ENCODE measurements at regions not wholly inside any gene's neighbourhood (a gene's known extent, or its start where the extent isn't known, plus 50 kb on each side); places are given as distances from the start of the nearest gene placed in this dataset.
A peak's percentile ranks its signal among the peaks of the same experiment; 100 is the strongest.

DNA sequence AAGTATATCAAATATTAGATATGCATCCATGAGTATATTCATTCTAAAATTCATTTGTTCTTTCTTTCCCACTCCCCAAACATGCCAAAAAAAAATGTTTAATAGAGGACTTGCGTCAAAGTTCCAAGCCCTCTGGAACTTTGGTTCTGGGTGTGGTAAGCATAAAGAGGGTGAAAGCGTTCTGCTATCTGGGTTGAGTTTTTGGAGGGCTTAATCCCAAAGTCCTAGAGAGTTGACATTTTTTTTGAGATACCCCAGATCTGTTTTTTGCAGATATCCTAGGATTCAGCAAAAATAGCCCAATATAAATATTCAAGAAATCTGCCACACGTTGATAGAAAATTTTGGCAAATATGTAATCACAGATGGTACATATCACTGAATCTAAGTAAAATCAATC, 424.3 kb upstream of the CBLB start:
- DNase-seq: no peak

DNA sequence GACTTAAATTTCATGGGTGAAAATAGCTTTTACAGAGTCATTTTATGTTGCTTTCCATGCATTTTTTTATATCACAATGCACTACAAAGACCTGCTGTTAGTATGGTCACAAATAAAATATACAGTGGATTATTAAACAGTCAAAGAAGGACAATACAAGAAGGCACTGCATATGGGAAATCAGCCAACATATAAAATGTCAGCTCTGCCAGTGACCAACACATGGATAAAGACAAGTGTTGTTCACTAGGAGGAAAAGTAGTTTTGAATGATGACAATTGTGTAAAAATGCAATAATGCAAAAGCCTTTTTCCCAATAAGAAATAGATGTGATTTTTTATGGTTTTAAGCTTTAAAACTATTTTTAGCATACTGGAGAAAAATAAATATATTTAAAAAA, 425.3 kb upstream of the CBLB start:
- Histone ChIP-seq H3K27me3 (replicated peaks in 2 of 5; ENCODE audit: control insufficient read depth in 4 of 5, insufficient read depth in 5 of 5, low read length in 4 of 5) (no peaks in the 10 kb centered on the region), H3K4me1 (ENCODE audit: control extremely low read depth in 1 of 4, control insufficient read depth in 4 of 4, insufficient read depth in 4 of 4, low read length in 3 of 4) (peaks cover 0 to 4% (median 1%) of the 10 kb centered on the region in 4 experiments), H3K36me3 (ENCODE audit: control insufficient read depth in 4 of 4, insufficient read depth in 4 of 4, low read length in 3 of 4) (no peaks in the 10 kb centered on the region), H3K4me3 (ENCODE audit: control insufficient read depth in 1 of 7, extremely low read depth in 1 of 7, insufficient read depth in 4 of 7, low read depth in 2 of 7, low read length in 6 of 7) (no peak overlapping the region), H3K9me3 (ENCODE audit: control extremely low read depth in 1 of 5, control insufficient read depth in 4 of 5, insufficient read depth in 2 of 5, low read depth in 1 of 5, low read length in 4 of 5) (no peaks in the 10 kb centered on the region), H3K27ac (ENCODE audit: insufficient read depth in 1 of 2, low read depth in 1 of 2, low read length in 2 of 2, poor library complexity in 1 of 2, severe bottlenecking in 2 of 2) (no peak overlapping the region)
- ChIA-PET POLR2A (no interaction called here), CTCF (no interaction called here)
- no peak for DNase-seq

More for the DNA sequence above, 424.3 kb upstream of the CBLB start:
- no peaks in the 10 kb centered on the region for H3K36me3 ChIP-seq (ENCODE audit: control insufficient read depth in 4 of 4, insufficient read depth in 4 of 4, low read length in 3 of 4)
- no peak overlapping the region for H3K4me3 ChIP-seq (ENCODE audit: control insufficient read depth in 1 of 7, extremely low read depth in 1 of 7, insufficient read depth in 4 of 7, low read depth in 2 of 7, low read length in 6 of 7)
- peaks cover 0 to 4% (median 1%) of the 10 kb centered on the region in 4 experiments for H3K4me1 ChIP-seq (ENCODE audit: control extremely low read depth in 1 of 4, control insufficient read depth in 4 of 4, insufficient read depth in 4 of 4, low read length in 3 of 4)
- POLR2A ChIA-PET: no interaction called here
- H3K27me3 ChIP-seq (replicated peaks in 2 of 5; ENCODE audit: control insufficient read depth in 4 of 5, insufficient read depth in 5 of 5, low read length in 4 of 5): no peaks in the 10 kb centered on the region
- WGBS (ENCODE audit: insufficient coverage): no CpG with 5 or more reads among the region's 3 CpGs
- H3K9me3 ChIP-seq (ENCODE audit: control extremely low read depth in 1 of 5, control insufficient read depth in 4 of 5, insufficient read depth in 2 of 5, low read depth in 1 of 5, low read length in 4 of 5): no peaks in the 10 kb centered on the region
- H3K27ac ChIP-seq (ENCODE audit: insufficient read depth in 1 of 2, low read depth in 1 of 2, low read length in 2 of 2, poor library complexity in 1 of 2, severe bottlenecking in 2 of 2): no peak overlapping the region
- CTCF ChIA-PET: no interaction called here

DNA sequence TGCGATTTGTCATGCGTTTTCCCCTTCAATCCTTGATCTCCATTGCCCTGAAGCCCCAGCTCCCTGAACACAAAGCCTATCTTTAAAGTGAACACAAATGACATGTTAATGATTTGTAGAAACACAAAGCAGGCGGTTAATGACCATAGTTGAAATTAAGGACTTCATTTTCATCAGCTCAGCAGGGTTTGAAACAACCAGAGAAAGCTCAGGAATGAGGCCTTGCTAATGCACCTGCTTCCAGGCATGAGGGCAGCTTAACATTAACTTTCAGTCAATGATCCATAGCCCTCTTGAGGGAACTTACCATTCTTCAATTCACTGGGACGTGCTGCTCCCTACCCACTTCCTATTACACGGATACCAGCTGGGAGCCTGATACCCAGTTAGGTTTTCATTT, 427.2 kb upstream of the CBLB start:
- POLR2A ChIA-PET: no interaction called here
- no peaks in the 10 kb centered on the region for H3K27me3 ChIP-seq (replicated peaks in 2 of 5; ENCODE audit: control insufficient read depth in 4 of 5, insufficient read depth in 5 of 5, low read length in 4 of 5)
- CTCF ChIA-PET: interaction anchor here (0.6 to 0.9 kb wide), 2 partner anchors 49 to 55 kb away, joined by 3 read pairs; no protein-coding TSS in a partner anchor
- no peak overlapping the region for H3K27ac ChIP-seq (ENCODE audit: insufficient read depth in 1 of 2, low read depth in 1 of 2, low read length in 2 of 2, poor library complexity in 1 of 2, severe bottlenecking in 2 of 2)
- H3K4me3 ChIP-seq (ENCODE audit: control insufficient read depth in 1 of 7, extremely low read depth in 1 of 7, insufficient read depth in 4 of 7, low read depth in 2 of 7, low read length in 6 of 7): no peak overlapping the region
- no peaks in the 10 kb centered on the region for H3K4me1 ChIP-seq (ENCODE audit: control extremely low read depth in 1 of 4, control insufficient read depth in 4 of 4, insufficient read depth in 4 of 4, low read length in 3 of 4)
- WGBS (ENCODE audit: insufficient coverage): 100% methylated on average over 2 of the region's 5 CpGs
- H3K36me3 ChIP-seq (ENCODE audit: control insufficient read depth in 4 of 4, insufficient read depth in 4 of 4, low read length in 3 of 4): no peaks in the 10 kb centered on the region
- DNase-seq: no peak
- H3K9me3 ChIP-seq (ENCODE audit: control extremely low read depth in 1 of 5, control insufficient read depth in 4 of 5, insufficient read depth in 2 of 5, low read depth in 1 of 5, low read length in 4 of 5): no peaks in the 10 kb centered on the region

GRCh38 chr3:106299300-106300098, 430.7 kb upstream of the CBLB start:
- Histone ChIP-seq H3K27me3 (replicated peaks in 2 of 5; ENCODE audit: control insufficient read depth in 4 of 5, insufficient read depth in 5 of 5, low read length in 4 of 5) (no peaks in the 10 kb centered on the region), H3K36me3 (ENCODE audit: control insufficient read depth in 4 of 4, insufficient read depth in 4 of 4, low read length in 3 of 4) (no peaks in the 10 kb centered on the region), H3K4me3 (ENCODE audit: control insufficient read depth in 1 of 7, extremely low read depth in 1 of 7, insufficient read depth in 4 of 7, low read depth in 2 of 7, low read length in 6 of 7) (no peak overlapping the region), H3K9me3 (ENCODE audit: control extremely low read depth in 1 of 5, control insufficient read depth in 4 of 5, insufficient read depth in 2 of 5, low read depth in 1 of 5, low read length in 4 of 5) (no peaks in the 10 kb centered on the region), H3K4me1 (ENCODE audit: control extremely low read depth in 1 of 4, control insufficient read depth in 4 of 4, insufficient read depth in 4 of 4, low read length in 3 of 4) (peaks cover 0 to 6% (median 0%) of the 10 kb centered on the region in 4 experiments), H3K27ac (ENCODE audit: insufficient read depth in 1 of 2, low read depth in 1 of 2, low read length in 2 of 2, poor library complexity in 1 of 2, severe bottlenecking in 2 of 2) (no peak overlapping the region)
- DNase-seq: peak in 2 of 3 donors; percentile 5 to 27
- POLR2A ChIA-PET: no interaction called here
- no CpG with 5 or more reads among the region's 2 CpGs for WGBS (ENCODE audit: insufficient coverage)
- CTCF ChIA-PET: no interaction called here

DNA sequence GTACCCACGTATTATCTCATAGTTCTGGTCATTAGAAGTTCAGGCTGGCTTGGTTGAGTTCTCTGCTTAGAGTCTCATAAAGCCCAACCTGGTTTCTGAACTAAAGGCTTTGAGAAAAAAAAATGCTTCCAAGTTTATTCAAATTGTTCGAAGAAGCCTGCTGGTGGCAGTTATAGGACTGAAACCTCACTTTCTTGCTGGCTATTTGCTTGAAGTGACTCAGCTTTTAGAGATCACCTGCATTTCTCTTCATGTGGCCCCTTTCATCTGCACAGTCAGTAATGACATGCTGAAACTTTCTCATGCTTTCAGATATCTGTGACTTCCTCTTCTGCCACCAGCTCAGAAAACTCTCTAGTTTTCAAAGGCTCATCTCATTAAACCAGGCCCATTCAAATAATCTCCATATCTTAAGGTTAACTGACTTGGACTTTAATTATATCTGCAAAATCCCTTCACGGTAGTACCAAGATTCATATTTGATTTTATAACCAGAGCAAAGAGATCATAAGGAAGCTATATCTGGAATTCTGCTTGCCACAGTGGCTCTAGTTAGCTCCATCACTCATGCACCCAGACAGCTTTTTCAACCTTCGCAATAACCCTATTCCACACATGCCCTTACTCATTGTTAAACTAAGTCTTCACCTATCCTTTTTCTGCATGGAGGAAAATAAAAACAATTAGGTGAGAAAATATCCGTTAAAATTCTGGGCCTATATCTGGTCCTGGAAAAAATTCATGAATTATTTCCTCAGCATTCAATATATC, 433.8 kb upstream of the CBLB start:
- WGBS (ENCODE audit: insufficient coverage): 79% methylated on average over 5 of the region's 5 CpGs
- peak in 2 of 3 donors; percentile 52 to 72 for DNase-seq

GRCh38 chr3:106303766-106304165, 435.0 kb upstream of the CBLB start:
- Histone ChIP-seq H3K9me3 (ENCODE audit: control extremely low read depth in 1 of 5, control insufficient read depth in 4 of 5, insufficient read depth in 2 of 5, low read depth in 1 of 5, low read length in 4 of 5) (peaks cover 0 to 2% (median 0%) of the 10 kb centered on the region in 5 experiments), H3K27ac (ENCODE audit: insufficient read depth in 1 of 2, low read depth in 1 of 2, low read length in 2 of 2, poor library complexity in 1 of 2, severe bottlenecking in 2 of 2) (no peak overlapping the region), H3K27me3 (replicated peaks in 2 of 5; ENCODE audit: control insufficient read depth in 4 of 5, insufficient read depth in 5 of 5, low read length in 4 of 5) (no peaks in the 10 kb centered on the region), H3K36me3 (ENCODE audit: control insufficient read depth in 4 of 4, insufficient read depth in 4 of 4, low read length in 3 of 4) (no peaks in the 10 kb centered on the region), H3K4me3 (ENCODE audit: control insufficient read depth in 1 of 7, extremely low read depth in 1 of 7, insufficient read depth in 4 of 7, low read depth in 2 of 7, low read length in 6 of 7) (no peak overlapping the region), H3K4me1 (ENCODE audit: control extremely low read depth in 1 of 4, control insufficient read depth in 4 of 4, insufficient read depth in 4 of 4, low read length in 3 of 4) (peaks cover 0 to 6% (median 0%) of the 10 kb centered on the region in 4 experiments)
- ChIA-PET POLR2A (no interaction called here), CTCF (no interaction called here)
- no peak for DNase-seq

More for the DNA sequence above, 433.8 kb upstream of the CBLB start:
- Histone ChIP-seq H3K27me3 (replicated peaks in 2 of 5; ENCODE audit: control insufficient read depth in 4 of 5, insufficient read depth in 5 of 5, low read length in 4 of 5) (no peaks in the 10 kb centered on the region), H3K9me3 (ENCODE audit: control extremely low read depth in 1 of 5, control insufficient read depth in 4 of 5, insufficient read depth in 2 of 5, low read depth in 1 of 5, low read length in 4 of 5) (peaks cover 0 to 2% (median 0%) of the 10 kb centered on the region in 5 experiments), H3K4me3 (ENCODE audit: control insufficient read depth in 1 of 7, extremely low read depth in 1 of 7, insufficient read depth in 4 of 7, low read depth in 2 of 7, low read length in 6 of 7) (no peak overlapping the region), H3K27ac (ENCODE audit: insufficient read depth in 1 of 2, low read depth in 1 of 2, low read length in 2 of 2, poor library complexity in 1 of 2, severe bottlenecking in 2 of 2) (peak overlapping the region in 1 of 2 experiments; percentile 6), H3K36me3 (ENCODE audit: control insufficient read depth in 4 of 4, insufficient read depth in 4 of 4, low read length in 3 of 4) (no peaks in the 10 kb centered on the region), H3K4me1 (ENCODE audit: control extremely low read depth in 1 of 4, control insufficient read depth in 4 of 4, insufficient read depth in 4 of 4, low read length in 3 of 4) (peaks cover 0 to 6% (median 0%) of the 10 kb centered on the region in 4 experiments)
- POLR2A ChIA-PET: no interaction called here
- CTCF ChIA-PET: no interaction called here

GRCh38 chr3:106305127-106305526, 436.3 kb upstream of the CBLB start:
- CTCF ChIA-PET: no interaction called here

More at GRCh38 chr3:106305127-106305526, 436.3 kb upstream of the CBLB start:
- DNase-seq: no peak
- no peaks in the 10 kb centered on the region for H3K36me3 ChIP-seq (ENCODE audit: control insufficient read depth in 4 of 4, insufficient read depth in 4 of 4, low read length in 3 of 4)
- H3K27ac ChIP-seq (ENCODE audit: insufficient read depth in 1 of 2, low read depth in 1 of 2, low read length in 2 of 2, poor library complexity in 1 of 2, severe bottlenecking in 2 of 2): no peak overlapping the region
- H3K4me1 ChIP-seq (ENCODE audit: control extremely low read depth in 1 of 4, control insufficient read depth in 4 of 4, insufficient read depth in 4 of 4, low read length in 3 of 4): peaks cover 0 to 6% (median 0%) of the 10 kb centered on the region in 4 experiments
- H3K4me3 ChIP-seq (ENCODE audit: control insufficient read depth in 1 of 7, extremely low read depth in 1 of 7, insufficient read depth in 4 of 7, low read depth in 2 of 7, low read length in 6 of 7): no peak overlapping the region
- peaks cover 0 to 2% (median 0%) of the 10 kb centered on the region in 5 experiments for H3K9me3 ChIP-seq (ENCODE audit: control extremely low read depth in 1 of 5, control insufficient read depth in 4 of 5, insufficient read depth in 2 of 5, low read depth in 1 of 5, low read length in 4 of 5)
- H3K27me3 ChIP-seq (replicated peaks in 2 of 5; ENCODE audit: control insufficient read depth in 4 of 5, insufficient read depth in 5 of 5, low read length in 4 of 5): no peaks in the 10 kb centered on the region
- POLR2A ChIA-PET: no interaction called here
- 88% methylated on average over 1 of the region's 2 CpGs for WGBS (ENCODE audit: insufficient coverage)

Measured in common myeloid progenitor, CD34-positive (primary cell).